ENCODE measurements at regions not wholly inside any gene's neighbourhood (a gene's known extent, or its start where the extent isn't known, plus 50 kb on each side); places are given as distances from the start of the nearest gene placed in this dataset.

- no peak for DNase-seq (ENCODE audit: low spot score)
These were observed 59.6 kb upstream of the CDK13 start for GRCh38 chr7:39890411-39890810.

GRCh38 chr7:39891894-39892293, 58.2 kb upstream of the CDK13 start:
- DNase-seq (ENCODE audit: low spot score), result no peak

- no peak for DNase-seq (ENCODE audit: low spot score)
These were observed 57.7 kb upstream of the CDK13 start for GRCh38 chr7:39892361-39892760.

GRCh38 chr7:39894904-39895303, 55.2 kb upstream of the CDK13 start:
- DNase-seq (ENCODE audit: low spot score), result no peak

GRCh38 chr7:39896840-39897239, 53.2 kb upstream of the CDK13 start:
- no peak for DNase-seq (ENCODE audit: low spot score)

GRCh38 chr7:39898867-39899266, 51.2 kb upstream of the CDK13 start:
- no peak for DNase-seq (ENCODE audit: low spot score)

Data from germinal center (tissue), 1 donor.